Astrocyte (in vitro differentiated cells and primary cell): ENCODE measurements at regions not wholly inside any gene's neighbourhood (a gene's known extent, or its start where the extent isn't known, plus 50 kb on each side); places are given as distances from the start of the nearest gene placed in this dataset.
A peak's percentile ranks its signal among the peaks of the same experiment; 100 is the strongest.
"Not testable (repeated sequence)": the region's sequence is repeated elsewhere in the genome, so short reads cannot be mapped to it uniquely, and the experiment has no call there.

ENCODE experiments used
- DNase-seq: peaks from one replicate; pipeline ENCODE4 v3.0.0-alpha.2; 2010; ENCODE audit warnings: low read depth
- FAIRE-seq: peaks from 2 replicates; lab custom pipeline; 2011; peaks lifted over from hg19 to GRCh38; lab: Jason Lieb, UNC
- H2AFZ ChIP-seq: 2 replicates; pipeline ENCODE4 v1.6.0; 2012; ENCODE audit warnings: low read depth, low read length, inconsistent platforms
- H3K27ac ChIP-seq: 2 replicates; pipeline ENCODE4 v1.5.1; 2011; ENCODE audit warnings: low read depth, low read length, inconsistent platforms
- H3K27me3 ChIP-seq: 2 replicates; pipeline ENCODE4 v1.6.0; 2011; ENCODE audit warnings: low read length, inconsistent platforms; ENCODE audit not compliant: insufficient read depth
- H3K36me3 ChIP-seq: 2 replicates; pipeline ENCODE4 v1.5.1; 2011; ENCODE audit warnings: low read length, inconsistent platforms; ENCODE audit not compliant: insufficient read depth
- H3K4me1 ChIP-seq: 2 replicates; pipeline ENCODE4 v1.5.1; 2011; ENCODE audit warnings: low read length, inconsistent platforms; ENCODE audit not compliant: insufficient read depth
- H3K4me2 ChIP-seq: 2 replicates; pipeline ENCODE4 v1.6.0; 2012; ENCODE audit warnings: low read length, inconsistent platforms
- H3K4me3 ChIP-seq: 2 replicates; pipeline ENCODE4 v1.5.1; 2011; ENCODE audit warnings: low read depth, mild to moderate bottlenecking, low read length, inconsistent platforms; ENCODE audit not compliant: insufficient read depth
- H3K79me2 ChIP-seq: 2 replicates; pipeline ENCODE4 v1.6.0; 2012; ENCODE audit warnings: mild to moderate bottlenecking, low read length, inconsistent platforms; ENCODE audit not compliant: insufficient read depth
- H3K9ac ChIP-seq: 2 replicates; pipeline ENCODE4 v1.6.0; 2012; ENCODE audit warnings: mild to moderate bottlenecking, low read length, inconsistent platforms
- H3K9me3 ChIP-seq: 2 replicates; pipeline ENCODE4 v1.5.1; 2012; ENCODE audit warnings: low read depth, mild to moderate bottlenecking, low read length, inconsistent platforms; ENCODE audit not compliant: insufficient read depth
- H4K20me1 ChIP-seq: 2 replicates; pipeline ENCODE4 v1.6.0; 2012; ENCODE audit warnings: low read length, inconsistent platforms; ENCODE audit not compliant: insufficient read depth
- H3K27ac Mint-ChIP-seq: one replicate; pipeline ENCODE4 v1.8.0; 2021; ENCODE audit warnings: mild to moderate bottlenecking, mixed read lengths; ENCODE audit not compliant: unreplicated experiment
- H3K27me3 Mint-ChIP-seq: one replicate; pipeline ENCODE4 v1.8.0; 2021; ENCODE audit warnings: low read depth, mixed read lengths; ENCODE audit not compliant: unreplicated experiment
- H3K36me3 Mint-ChIP-seq: one replicate; pipeline ENCODE4 v1.8.0; 2021; ENCODE audit warnings: low read depth, mixed read lengths; ENCODE audit not compliant: unreplicated experiment
- H3K4me1 Mint-ChIP-seq: one replicate; pipeline ENCODE4 v1.8.0; 2021; ENCODE audit warnings: low read depth, mixed read lengths; ENCODE audit not compliant: unreplicated experiment
- H3K4me3 Mint-ChIP-seq: one replicate; pipeline ENCODE4 v1.8.0; 2021; ENCODE audit warnings: mild to moderate bottlenecking, moderate library complexity, mixed read lengths; ENCODE audit not compliant: unreplicated experiment
- H3K9me3 Mint-ChIP-seq: one replicate; pipeline ENCODE4 v1.8.0; 2021; ENCODE audit warnings: mild to moderate bottlenecking, mixed read lengths; ENCODE audit not compliant: unreplicated experiment
- EZH2 ChIP-seq: IDR thresholded peaks from 2 replicates; pipeline ENCODE4 v1.6.1; 2012; ENCODE audit warnings: mild to moderate bottlenecking, low read length, inconsistent platforms; ENCODE audit not compliant: insufficient read depth
- TF ChIP-seq, protein P1 (sequence below): IDR thresholded peaks from 2 replicates; pipeline ENCODE4 v1.5.1; 2011; ENCODE audit warnings: low read depth, mild to moderate bottlenecking, inconsistent platforms, low read length, moderate library complexity; ENCODE audit not compliant: insufficient read depth

DNA sequence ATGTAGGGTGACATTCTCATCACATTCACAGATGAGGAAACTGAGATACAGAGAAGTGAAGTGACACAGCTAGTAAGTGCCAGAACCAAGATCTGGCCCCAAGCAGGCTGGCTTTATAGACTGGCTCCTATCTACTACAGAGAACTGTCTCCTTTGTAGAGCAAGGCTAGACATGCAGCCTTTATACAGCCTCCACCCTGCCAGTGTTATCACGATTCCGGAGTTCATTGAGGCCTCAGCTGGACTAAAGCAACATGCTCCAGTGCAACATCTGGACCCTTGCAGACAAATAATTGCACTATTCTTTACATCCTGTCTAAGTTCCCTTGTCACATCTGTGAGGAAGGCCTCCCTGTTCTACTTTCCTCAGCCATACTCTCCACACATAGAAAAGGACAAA lies 58.0 kb upstream of the XIAP start:
- Histone ChIP-seq H3K27ac (no peak overlapping the region), H3K4me2 (no peak overlapping the region), H2AFZ (no peak overlapping the region), H3K4me1 (peaks cover 13% of the 10 kb centered on the region), H3K9ac (no peak overlapping the region), H3K27me3 (no peaks in the 10 kb centered on the region), H4K20me1 (no peaks in the 10 kb centered on the region), H3K9me3 (no peaks in the 10 kb centered on the region), H3K79me2 (no peaks in the 10 kb centered on the region), H3K36me3 (no peaks in the 10 kb centered on the region), H3K4me3 (no peak overlapping the region)
- TF ChIP-seq, protein P1, sequence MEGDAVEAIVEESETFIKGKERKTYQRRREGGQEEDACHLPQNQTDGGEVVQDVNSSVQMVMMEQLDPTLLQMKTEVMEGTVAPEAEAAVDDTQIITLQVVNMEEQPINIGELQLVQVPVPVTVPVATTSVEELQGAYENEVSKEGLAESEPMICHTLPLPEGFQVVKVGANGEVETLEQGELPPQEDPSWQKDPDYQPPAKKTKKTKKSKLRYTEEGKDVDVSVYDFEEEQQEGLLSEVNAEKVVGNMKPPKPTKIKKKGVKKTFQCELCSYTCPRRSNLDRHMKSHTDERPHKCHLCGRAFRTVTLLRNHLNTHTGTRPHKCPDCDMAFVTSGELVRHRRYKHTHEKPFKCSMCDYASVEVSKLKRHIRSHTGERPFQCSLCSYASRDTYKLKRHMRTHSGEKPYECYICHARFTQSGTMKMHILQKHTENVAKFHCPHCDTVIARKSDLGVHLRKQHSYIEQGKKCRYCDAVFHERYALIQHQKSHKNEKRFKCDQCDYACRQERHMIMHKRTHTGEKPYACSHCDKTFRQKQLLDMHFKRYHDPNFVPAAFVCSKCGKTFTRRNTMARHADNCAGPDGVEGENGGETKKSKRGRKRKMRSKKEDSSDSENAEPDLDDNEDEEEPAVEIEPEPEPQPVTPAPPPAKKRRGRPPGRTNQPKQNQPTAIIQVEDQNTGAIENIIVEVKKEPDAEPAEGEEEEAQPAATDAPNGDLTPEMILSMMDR, result no peak
- TF ChIP-seq EZH2, result no peak
- H3K4me3 Mint-ChIP-seq, result no peak overlapping the region
- H3K36me3 Mint-ChIP-seq, result no peaks in the 10 kb centered on the region
- FAIRE-seq (no peak), DNase-seq (no peak)
- H3K4me1 Mint-ChIP-seq, result peaks cover 14% of the 10 kb centered on the region
- H3K27ac Mint-ChIP-seq, result no peak overlapping the region
- no peaks in the 10 kb centered on the region for H3K27me3 Mint-ChIP-seq
- H3K9me3 Mint-ChIP-seq, result peaks cover 2% of the 10 kb centered on the region

GRCh38 chrX:123803331-123803983 lies 56.4 kb upstream of the XIAP start:
- H3K9me3 Mint-ChIP-seq, result no peaks in the 10 kb centered on the region
- FAIRE-seq (peak; percentile 63), DNase-seq (peak; percentile 84)
- H4K20me1 ChIP-seq, result no peaks in the 10 kb centered on the region
- TF ChIP-seq, protein P1, result no peak
- TF ChIP-seq EZH2, result no peak
- H3K4me3 ChIP-seq, result no peak overlapping the region
- no peaks in the 10 kb centered on the region for H3K79me2 ChIP-seq
- no peak overlapping the region for H3K9ac ChIP-seq
- H3K27ac ChIP-seq, result peak overlapping the region; percentile 26
- peak overlapping the region; percentile 42 for H3K27ac Mint-ChIP-seq
- H3K4me1 Mint-ChIP-seq, result peaks cover 6% of the 10 kb centered on the region
- H3K36me3 ChIP-seq, result no peaks in the 10 kb centered on the region
- H3K4me2 ChIP-seq, result peak overlapping the region; percentile 32
- no peaks in the 10 kb centered on the region for H3K27me3 ChIP-seq
- H3K9me3 ChIP-seq, result no peaks in the 10 kb centered on the region
- H3K4me3 Mint-ChIP-seq, result no peak overlapping the region
- H2AFZ ChIP-seq, result no peak overlapping the region
- H3K4me1 ChIP-seq, result peaks cover 13% of the 10 kb centered on the region
- no peaks in the 10 kb centered on the region for H3K27me3 Mint-ChIP-seq
- no peaks in the 10 kb centered on the region for H3K36me3 Mint-ChIP-seq

DNA sequence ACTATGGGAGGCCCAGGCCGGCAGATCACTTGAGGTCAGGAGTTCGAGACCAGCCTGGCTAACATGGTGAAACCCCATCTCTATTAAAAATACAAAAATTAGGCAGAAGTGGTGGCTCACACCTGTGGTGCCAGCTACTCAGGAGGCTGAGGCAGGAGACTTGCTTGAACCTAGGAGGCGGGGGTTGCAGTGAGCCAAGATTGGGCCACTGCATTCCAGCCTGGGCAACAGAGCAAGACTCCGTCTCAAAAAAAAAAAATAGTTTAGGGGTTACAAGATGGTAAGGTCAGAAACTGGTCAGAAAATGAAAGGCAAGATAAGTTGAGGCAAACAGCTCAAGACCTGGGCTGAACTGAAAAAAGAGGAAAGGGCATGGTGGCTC lies 55.9 kb upstream of the XIAP start:
- not testable (repeated sequence) for H3K9me3 Mint-ChIP-seq, H3K9me3 ChIP-seq, H3K36me3 ChIP-seq, H3K27ac ChIP-seq, H3K4me1 Mint-ChIP-seq, H3K4me3 ChIP-seq, H4K20me1 ChIP-seq, H3K27me3 Mint-ChIP-seq, H3K27ac Mint-ChIP-seq, H3K27me3 ChIP-seq, H3K4me2 ChIP-seq, H3K79me2 ChIP-seq, H3K36me3 Mint-ChIP-seq, DNase-seq, FAIRE-seq, H2AFZ ChIP-seq, H3K9ac ChIP-seq, H3K4me3 Mint-ChIP-seq
- peaks cover 13% of the 10 kb centered on the region for H3K4me1 ChIP-seq
